Endothelial cell of umbilical vein (primary cell): ENCODE measurements at regions not wholly inside any gene's neighbourhood (a gene's known extent, or its start where the extent isn't known, plus 50 kb on each side); places are given as distances from the start of the nearest gene placed in this dataset.
"Not testable (repeated sequence)": the region's sequence is repeated elsewhere in the genome, so short reads cannot be mapped to it uniquely, and the experiment has no call there.

Source experiments
- BruUV-seq: library from RNA; stranded (reverse); fragments of 400-500 nt; replicated peaks from 2 replicates; lab custom pipeline; 2021; lab: Mats Ljungman, UMichigan
- CTCF ChIA-PET: fragments of 300-600, 350-600 bp; sonication (Branson Sonifier 250); formaldehyde crosslinking; loops from one replicate; lab custom pipeline; 2021; ENCODE audit warnings: antibody characterized with exemption, inconsistent platforms; lab: Charles Lee
- POLR2A ChIA-PET: fragments of 300-600, 350-600 bp; sonication (Branson Sonifier 250); formaldehyde crosslinking; loops from one replicate; lab custom pipeline; 2021; ENCODE audit warnings: antibody characterized with exemption, inconsistent platforms; lab: Charles Lee
- DNase-seq: peaks from one replicate; pipeline ENCODE4 v3.0.0-alpha.2; 2011; ENCODE audit warnings: low read depth, low spot score
- FAIRE-seq: peaks from 2 replicates; lab custom pipeline; 2011; peaks lifted over from hg19 to GRCh38; lab: Jason Lieb, UNC
- H2AFZ ChIP-seq: 2 replicates; pipeline ENCODE4 v1.6.0; 2012; ENCODE audit warnings: low read depth, low read length, control low read depth, inconsistent platforms
- H3K27ac ChIP-seq: 2 replicates; pipeline ENCODE4 v1.5.1; 2011; ENCODE audit warnings: low read depth, mild to moderate bottlenecking, control low read depth, low read length, moderate library complexity; ENCODE audit not compliant: insufficient read depth
- H3K27me3 ChIP-seq, 2 experiments: 2 replicates each; pipeline versions ENCODE4 v1.6.0 to v1.6.1; 2011; ENCODE audit warnings: low read length in 2 of 2, mixed read lengths in 1 of 2; ENCODE audit not compliant: control insufficient read depth in 2 of 2, insufficient read depth in 2 of 2
- H3K36me3 ChIP-seq, 2 experiments: 2 replicates in 1 of 2; 3 replicates in 1 of 2; pipeline ENCODE4 v1.5.1; 2011; ENCODE audit warnings: low read length in 2 of 2, mild to moderate bottlenecking in 1 of 2, moderate library complexity in 1 of 2; ENCODE audit not compliant: control insufficient read depth in 2 of 2, insufficient read depth in 2 of 2; ENCODE audit errors: extremely low read depth in 1 of 2
- H3K4me1 ChIP-seq: 3 replicates; pipeline ENCODE4 v1.5.1; 2011; ENCODE audit warnings: mild to moderate bottlenecking, low read length; ENCODE audit not compliant: control insufficient read depth, insufficient read depth; ENCODE audit errors: extremely low read depth
- H3K4me2 ChIP-seq: 2 replicates; pipeline ENCODE4 v1.6.1; 2011; ENCODE audit warnings: low read length, control low read depth, mixed read lengths; ENCODE audit not compliant: insufficient read depth
- H3K4me3 ChIP-seq, 3 experiments: fragments of 200-600 bp in 1 of 3; sonication (generic), shearing (Covaris generic) in 1 of 3; replicated peaks in 1 of 3; 2 replicates each; pipeline ENCODE4 v1.5.1; 2011 to 2016; ENCODE audit warnings: control low read depth in 3 of 3, low read length in 3 of 3, mild to moderate bottlenecking in 2 of 3, inconsistent platforms in 1 of 3, low read depth in 1 of 3, moderate library complexity in 1 of 3; ENCODE audit not compliant: insufficient read depth in 1 of 3
- H3K79me2 ChIP-seq: 2 replicates; pipeline ENCODE4 v1.6.0; 2012; ENCODE audit warnings: low read length, inconsistent platforms; ENCODE audit not compliant: control insufficient read depth, insufficient read depth
- H3K9ac ChIP-seq: replicated peaks from 2 replicates; pipeline ENCODE3; 2011; ENCODE audit warnings: low read length, control low read depth; ENCODE audit not compliant: insufficient read depth; ENCODE audit errors: extremely low read depth
- H3K9me1 ChIP-seq: replicated peaks from 3 replicates; pipeline ENCODE4 v1.6.0; 2011; ENCODE audit warnings: mild to moderate bottlenecking, low read length; ENCODE audit not compliant: control insufficient read depth, insufficient read depth; ENCODE audit errors: extremely low read depth
- H3K9me3 ChIP-seq: replicated peaks from 2 replicates; pipeline ENCODE4 v1.5.1; 2012; ENCODE audit warnings: low read length, inconsistent platforms; ENCODE audit not compliant: control insufficient read depth, insufficient read depth
- H4K20me1 ChIP-seq: replicated peaks from 2 replicates; pipeline ENCODE3; 2011; ENCODE audit warnings: mild to moderate bottlenecking, low read length; ENCODE audit not compliant: control insufficient read depth, insufficient read depth; ENCODE audit errors: extremely low read depth
- EZH2 ChIP-seq: IDR thresholded peaks from 2 replicates; pipeline ENCODE4 v1.6.1; 2012; ENCODE audit warnings: borderline replicate concordance, low read depth, mild to moderate bottlenecking, moderate library complexity, low read length, inconsistent platforms; ENCODE audit not compliant: severe bottlenecking
- FOS ChIP-seq: IDR thresholded peaks from 2 replicates; pipeline ENCODE4 v1.6.1; 2011; ENCODE audit warnings: mild to moderate bottlenecking, low read length, moderate library complexity, borderline replicate concordance; ENCODE audit not compliant: insufficient read depth
- GATA2 ChIP-seq: IDR thresholded peaks from 2 replicates; pipeline ENCODE4 v1.7.0; 2011; ENCODE audit warnings: low read depth, mild to moderate bottlenecking, moderate library complexity, mixed read lengths, low read length; ENCODE audit not compliant: insufficient read length, insufficient read depth
- JUN ChIP-seq: IDR thresholded peaks from 2 replicates; pipeline ENCODE4 v1.6.1; 2011; ENCODE audit warnings: borderline replicate concordance, low read depth; ENCODE audit not compliant: insufficient read length, insufficient read depth
- MYC ChIP-seq: IDR thresholded peaks from one replicate; pipeline ENCODE4 v1.6.1; 2011; ENCODE audit warnings: mild to moderate bottlenecking, low read depth, low read length
- POLR2A ChIP-seq: IDR thresholded peaks from 2 replicates; pipeline ENCODE4 v1.6.1; 2012; ENCODE audit warnings: low read depth, mild to moderate bottlenecking, control low read depth, low read length
- POLR2AphosphoS5 ChIP-seq: IDR thresholded peaks from 2 replicates; pipeline ENCODE4 v1.6.1; 2012; ENCODE audit warnings: low read depth, mild to moderate bottlenecking, control low read depth, low read length, moderate library complexity; ENCODE audit not compliant: insufficient read depth
- dilution Hi-C: fragments of 300-500 bp; cut with MboI; formaldehyde crosslinking; loops from one replicate; pipeline ENCODE4 v1.15.0; 2019; ENCODE audit warnings: low sequenced_read_pairs; ENCODE audit not compliant: extremely low pct_ligation_motif_present
- intact Hi-C: fragments of 100-400 bp; cut with micrococcal nuclease; formaldehyde crosslinking; loops from one replicate; pipeline ENCODE4 v1.10.0; 2022
- TF ChIP-seq, protein P1 (sequence below): IDR thresholded peaks from 2 replicates; pipeline ENCODE4 v1.6.1; 2011; ENCODE audit not compliant: insufficient read depth, insufficient read length
- TF ChIP-seq, protein P2 (sequence below), 2 donors: IDR thresholded peaks; 1 replicate in 1 of 2; 2 replicates in 1 of 2; pipeline ENCODE4 v1.5.1; 2011; ENCODE audit warnings: low read length in 2 of 2, mild to moderate bottlenecking in 2 of 2, moderate library complexity in 2 of 2, control low read depth in 1 of 2, inconsistent platforms in 1 of 2, low read depth in 1 of 2; ENCODE audit not compliant: insufficient read depth in 1 of 2; ENCODE audit errors: extremely low read depth in 1 of 2

GRCh38 chr1:188827400-188827799 is 1650.3 kb downstream of the BRINP3 start:
- ChIA-PET CTCF (no interaction called here), POLR2A (no interaction called here)
- no peak for FAIRE-seq

GRCh38 chr1:188841111-188841696 is 1636.5 kb downstream of the BRINP3 start:
- BruUV-seq, intact Hi-C loops, FAIRE-seq, H4K20me1 ChIP-seq, DNase-seq, H3K4me3 ChIP-seq, CTCF ChIA-PET, POLR2A ChIA-PET, H2AFZ ChIP-seq, H3K9ac ChIP-seq, H3K27me3 ChIP-seq, H3K9me1 ChIP-seq, H3K27ac ChIP-seq, H3K79me2 ChIP-seq, H3K4me1 ChIP-seq, H3K4me2 ChIP-seq, H3K36me3 ChIP-seq, dilution Hi-C loops, H3K9me3 ChIP-seq: not testable (repeated sequence)

More at GRCh38 chr1:188827400-188827799, 1650.3 kb downstream of the BRINP3 start:
- no peaks in the 10 kb centered on the region for H4K20me1 ChIP-seq
- H3K9ac ChIP-seq = no peak overlapping the region
- no peaks in the 10 kb centered on the region for H3K9me3 ChIP-seq
- H3K4me3 ChIP-seq = no peak overlapping the region
- H3K4me2 ChIP-seq = no peak overlapping the region
- intact Hi-C loops = no loop called here
- H2AFZ ChIP-seq = no peak overlapping the region
- H3K4me1 ChIP-seq = no peaks in the 10 kb centered on the region
- H3K27me3 ChIP-seq = no peaks in the 10 kb centered on the region
- no peaks in the 10 kb centered on the region for H3K79me2 ChIP-seq
- TF ChIP-seq, protein P1, sequence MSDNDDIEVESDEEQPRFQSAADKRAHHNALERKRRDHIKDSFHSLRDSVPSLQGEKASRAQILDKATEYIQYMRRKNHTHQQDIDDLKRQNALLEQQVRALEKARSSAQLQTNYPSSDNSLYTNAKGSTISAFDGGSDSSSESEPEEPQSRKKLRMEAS = no peak
- no peak for TF ChIP-seq POLR2AphosphoS5
- TF ChIP-seq MYC = no peak
- TF ChIP-seq, protein P2, sequence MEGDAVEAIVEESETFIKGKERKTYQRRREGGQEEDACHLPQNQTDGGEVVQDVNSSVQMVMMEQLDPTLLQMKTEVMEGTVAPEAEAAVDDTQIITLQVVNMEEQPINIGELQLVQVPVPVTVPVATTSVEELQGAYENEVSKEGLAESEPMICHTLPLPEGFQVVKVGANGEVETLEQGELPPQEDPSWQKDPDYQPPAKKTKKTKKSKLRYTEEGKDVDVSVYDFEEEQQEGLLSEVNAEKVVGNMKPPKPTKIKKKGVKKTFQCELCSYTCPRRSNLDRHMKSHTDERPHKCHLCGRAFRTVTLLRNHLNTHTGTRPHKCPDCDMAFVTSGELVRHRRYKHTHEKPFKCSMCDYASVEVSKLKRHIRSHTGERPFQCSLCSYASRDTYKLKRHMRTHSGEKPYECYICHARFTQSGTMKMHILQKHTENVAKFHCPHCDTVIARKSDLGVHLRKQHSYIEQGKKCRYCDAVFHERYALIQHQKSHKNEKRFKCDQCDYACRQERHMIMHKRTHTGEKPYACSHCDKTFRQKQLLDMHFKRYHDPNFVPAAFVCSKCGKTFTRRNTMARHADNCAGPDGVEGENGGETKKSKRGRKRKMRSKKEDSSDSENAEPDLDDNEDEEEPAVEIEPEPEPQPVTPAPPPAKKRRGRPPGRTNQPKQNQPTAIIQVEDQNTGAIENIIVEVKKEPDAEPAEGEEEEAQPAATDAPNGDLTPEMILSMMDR (IDR thresholded peaks at IDR 0.05; ENCODE audit: extremely low read depth in 1 of 2, insufficient read depth in 1 of 2, low read depth in 1 of 2, low read length in 2 of 2) = no peak
- no peak for TF ChIP-seq EZH2
- TF ChIP-seq JUN = no peak
- no peak for TF ChIP-seq POLR2A
- no peak for TF ChIP-seq FOS
- no peak for TF ChIP-seq GATA2
- no peak overlapping the region for H3K27ac ChIP-seq
- BruUV-seq = no TSS peak
- dilution Hi-C loops = no loop called here
- H3K36me3 ChIP-seq = no peaks in the 10 kb centered on the region
- DNase-seq = no peak
- H3K9me1 ChIP-seq = no peaks in the 10 kb centered on the region
